ENCODE measurements at regions not wholly inside any gene's neighbourhood (a gene's known extent, or its start where the extent isn't known, plus 50 kb on each side); places are given as distances from the start of the nearest gene placed in this dataset.

GRCh38 chr16:59122262-59122537, 388.1 kb upstream of the GOT2 start:
- H2AFZ ChIP-seq (ENCODE audit: low read depth), result no peak overlapping the region
- H3K4me3 ChIP-seq (ENCODE audit: low read depth in 2 of 2, low read length in 1 of 2), result no peak overlapping the region; a peak in 1 of 4 replicates
- H3K9me3 ChIP-seq, result no peaks in the 10 kb centered on the region
- no peak for TF ChIP-seq ELF1 (IDR thresholded peaks at IDR 0.05)
- TF ChIP-seq EP300 (IDR thresholded peaks at IDR 0.05; ENCODE audit: borderline replicate concordance in 1 of 2, low read depth in 1 of 2, low read length in 1 of 2), result no peak
- TF ChIP-seq TEAD4 (IDR thresholded peaks at IDR 0.05; ENCODE audit: borderline replicate concordance, insufficient read depth), result no peak
- TF ChIP-seq MEF2A (IDR thresholded peaks at IDR 0.05; ENCODE audit: borderline replicate concordance, low read depth), result no peak
- TF ChIP-seq, protein P1, sequence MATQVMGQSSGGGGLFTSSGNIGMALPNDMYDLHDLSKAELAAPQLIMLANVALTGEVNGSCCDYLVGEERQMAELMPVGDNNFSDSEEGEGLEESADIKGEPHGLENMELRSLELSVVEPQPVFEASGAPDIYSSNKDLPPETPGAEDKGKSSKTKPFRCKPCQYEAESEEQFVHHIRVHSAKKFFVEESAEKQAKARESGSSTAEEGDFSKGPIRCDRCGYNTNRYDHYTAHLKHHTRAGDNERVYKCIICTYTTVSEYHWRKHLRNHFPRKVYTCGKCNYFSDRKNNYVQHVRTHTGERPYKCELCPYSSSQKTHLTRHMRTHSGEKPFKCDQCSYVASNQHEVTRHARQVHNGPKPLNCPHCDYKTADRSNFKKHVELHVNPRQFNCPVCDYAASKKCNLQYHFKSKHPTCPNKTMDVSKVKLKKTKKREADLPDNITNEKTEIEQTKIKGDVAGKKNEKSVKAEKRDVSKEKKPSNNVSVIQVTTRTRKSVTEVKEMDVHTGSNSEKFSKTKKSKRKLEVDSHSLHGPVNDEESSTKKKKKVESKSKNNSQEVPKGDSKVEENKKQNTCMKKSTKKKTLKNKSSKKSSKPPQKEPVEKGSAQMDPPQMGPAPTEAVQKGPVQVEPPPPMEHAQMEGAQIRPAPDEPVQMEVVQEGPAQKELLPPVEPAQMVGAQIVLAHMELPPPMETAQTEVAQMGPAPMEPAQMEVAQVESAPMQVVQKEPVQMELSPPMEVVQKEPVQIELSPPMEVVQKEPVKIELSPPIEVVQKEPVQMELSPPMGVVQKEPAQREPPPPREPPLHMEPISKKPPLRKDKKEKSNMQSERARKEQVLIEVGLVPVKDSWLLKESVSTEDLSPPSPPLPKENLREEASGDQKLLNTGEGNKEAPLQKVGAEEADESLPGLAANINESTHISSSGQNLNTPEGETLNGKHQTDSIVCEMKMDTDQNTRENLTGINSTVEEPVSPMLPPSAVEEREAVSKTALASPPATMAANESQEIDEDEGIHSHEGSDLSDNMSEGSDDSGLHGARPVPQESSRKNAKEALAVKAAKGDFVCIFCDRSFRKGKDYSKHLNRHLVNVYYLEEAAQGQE (IDR thresholded peaks at IDR 0.05; ENCODE audit: low read depth, low read length), result no peak
- no peak for TF ChIP-seq IRF3 (IDR thresholded peaks at IDR 0.05; ENCODE audit: low read depth, low read length)
- TF ChIP-seq PBX3 (IDR thresholded peaks at IDR 0.05), result no peak
- no peak for TF ChIP-seq YY1 (IDR thresholded peaks at IDR 0.05; ENCODE audit: low read depth)
- TF ChIP-seq TCF12 (IDR thresholded peaks at IDR 0.05), result no peak
- no peak for TF ChIP-seq JUND (IDR thresholded peaks at IDR 0.05)
- TF ChIP-seq, protein P2, sequence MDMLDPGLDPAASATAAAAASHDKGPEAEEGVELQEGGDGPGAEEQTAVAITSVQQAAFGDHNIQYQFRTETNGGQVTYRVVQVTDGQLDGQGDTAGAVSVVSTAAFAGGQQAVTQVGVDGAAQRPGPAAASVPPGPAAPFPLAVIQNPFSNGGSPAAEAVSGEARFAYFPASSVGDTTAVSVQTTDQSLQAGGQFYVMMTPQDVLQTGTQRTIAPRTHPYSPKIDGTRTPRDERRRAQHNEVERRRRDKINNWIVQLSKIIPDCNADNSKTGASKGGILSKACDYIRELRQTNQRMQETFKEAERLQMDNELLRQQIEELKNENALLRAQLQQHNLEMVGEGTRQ (IDR thresholded peaks at IDR 0.05; ENCODE audit: borderline replicate concordance, low read depth, low read length), result no peak
- TF ChIP-seq RXRA (IDR thresholded peaks at IDR 0.05; ENCODE audit: borderline replicate concordance, low read depth), result no peak
- TF ChIP-seq TAF1 (IDR thresholded peaks at IDR 0.05; ENCODE audit: borderline replicate concordance, low read depth, low read length), result no peak
- no peak overlapping the region for H3K27ac ChIP-seq (ENCODE audit: low read depth in 2 of 2, low read length in 1 of 2)
- WGBS (ENCODE audit: low lambda C conversion rate), result 8% methylated on average over 2 of the region's 2 CpGs
- ChIA-PET CTCF (no interaction called here), POLR2A (no interaction called here)
- no peaks in the 10 kb centered on the region for H3K9me2 ChIP-seq
- H3K4me1 ChIP-seq (ENCODE audit: control insufficient read depth in 1 of 2, insufficient read depth in 2 of 2, low read depth in 1 of 2, low read length in 1 of 2), result no peaks in the 10 kb centered on the region
- H3K27me3 ChIP-seq (ENCODE audit: insufficient read depth), result no peaks in the 10 kb centered on the region
- no peaks in the 10 kb centered on the region for H3K36me3 ChIP-seq (replicated peaks in 1 of 2; ENCODE audit: control insufficient read depth in 1 of 2, insufficient read depth in 2 of 2, low read length in 1 of 2)
- DNase-seq, result no peak
- no peak overlapping the region for H3K9ac ChIP-seq
- no peak overlapping the region for H3K4me2 ChIP-seq
- no peaks in the 10 kb centered on the region for H4K20me1 ChIP-seq (ENCODE audit: insufficient read depth)
- no peaks in the 10 kb centered on the region for H3K79me2 ChIP-seq (ENCODE audit: insufficient read depth)
- H3F3A ChIP-seq (replicated peaks; ENCODE audit: insufficient read depth), result no peaks in the 10 kb centered on the region

All from SK-N-SH (cell line).